Vagina (tissue), 2 donors: ENCODE measurements at regions not wholly inside any gene's neighbourhood (a gene's known extent, or its start where the extent isn't known, plus 50 kb on each side); places are given as distances from the start of the nearest gene placed in this dataset.

Source experiments
- DNase-seq, 2 donors: peaks; one replicate each; pipeline ENCODE4 v3.0.0-alpha.2; 2017; ENCODE audit errors: extremely low spot score in 2 of 2
- H3K27ac ChIP-seq: fragments of 200-600 bp; sonication (generic); one replicate; pipeline ENCODE4 v1.5.1; 2019
- H3K27me3 ChIP-seq: fragments of 200-600 bp; sonication (generic); one replicate; pipeline ENCODE4 v1.5.1; 2019
- H3K36me3 ChIP-seq, 2 donors: fragments of 200-600 bp; sonication (generic); one replicate each; pipeline ENCODE4 v1.5.1; 2017 to 2019
- H3K4me1 ChIP-seq: fragments of 200-600 bp; sonication (generic); one replicate; pipeline ENCODE4 v1.5.1; 2019
- H3K4me3 ChIP-seq, 2 donors: fragments of 200-600 bp; sonication (generic); 1 replicate in 1 of 2; 2 replicates in 1 of 2; pipeline ENCODE4 v1.5.1; 2016 to 2019
- H3K9me3 ChIP-seq: fragments of 200-600 bp; sonication (generic); one replicate; pipeline ENCODE4 v1.5.1; 2019
- CTCF ChIP-seq, 3 experiments: fragments of 450-650 bp in 2 of 3; fragments of 200-600 bp in 1 of 3; sonication (generic) in 1 of 3; IDR thresholded peaks; one replicate each; pipeline ENCODE4 v1.5.1; 2017 to 2019; ENCODE audit warnings: antibody characterized with exemption in 3 of 3, mild to moderate bottlenecking in 2 of 3, moderate library complexity in 2 of 3
- POLR2A ChIP-seq, 2 donors: fragments of 450-650 bp; IDR thresholded peaks; one replicate each; pipeline ENCODE4 v1.6.1; 2017; ENCODE audit warnings: antibody characterized with exemption in 2 of 2, mild to moderate bottlenecking in 2 of 2, moderate library complexity in 2 of 2
- POLR2AphosphoS5 ChIP-seq, 2 donors: sonication (generic); formaldehyde crosslinking; IDR thresholded peaks; one replicate each; pipeline ENCODE4 v1.9.0; 2017; ENCODE audit warnings: antibody characterized with exemption in 2 of 2, mild to moderate bottlenecking in 2 of 2, low read depth in 1 of 2; ENCODE audit not compliant: insufficient read depth in 1 of 2
- intact Hi-C: fragments of 100-400 bp; cut with DNase I; formaldehyde crosslinking; loops from one replicate; pipeline ENCODE4 v1.15.1; 2023

DNA sequence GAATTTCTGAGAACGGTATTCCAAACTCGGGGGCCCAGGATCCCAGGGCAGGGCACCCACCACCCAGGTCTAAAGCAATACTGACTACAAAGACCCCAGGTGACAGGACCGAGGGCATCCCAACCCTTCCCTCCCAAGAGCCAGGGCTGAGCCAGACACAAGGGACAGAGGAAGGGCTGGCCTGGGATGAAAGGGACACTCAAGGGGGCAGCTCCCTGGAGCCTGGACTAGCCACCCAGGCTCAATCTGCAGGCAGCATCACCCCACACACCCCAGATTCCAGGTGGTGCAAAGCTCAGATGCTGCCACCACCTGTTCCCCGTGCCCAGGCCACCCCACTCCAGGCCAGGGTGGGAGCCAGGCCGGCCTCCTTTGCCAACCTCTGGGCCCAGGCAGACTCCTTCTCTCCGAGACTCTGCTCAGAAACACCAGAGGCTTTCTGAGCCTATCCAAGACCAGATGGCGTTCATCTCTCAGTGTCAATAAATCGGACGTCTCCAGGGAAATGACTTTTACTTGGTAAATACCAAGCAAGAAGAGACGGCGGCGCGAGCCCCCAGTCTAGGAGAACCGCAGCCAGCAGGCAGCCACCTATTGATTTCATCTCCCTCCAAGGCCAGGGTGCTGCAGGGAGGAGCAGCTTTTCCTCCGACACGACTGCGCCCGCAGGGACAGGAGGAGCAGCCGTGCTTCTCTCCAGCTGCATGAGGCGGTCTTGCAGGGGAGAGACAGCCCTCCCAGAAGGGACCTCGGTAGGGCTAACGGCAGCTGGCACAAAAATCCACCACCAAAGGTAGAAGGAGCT, 94.1 kb upstream of the ADAMTS2 start:
- TF ChIP-seq CTCF (IDR thresholded peaks at IDR 0.05): no peak
- TF ChIP-seq POLR2AphosphoS5 (IDR thresholded peaks at IDR 0.05; ENCODE audit: insufficient read depth in 1 of 2, low read depth in 1 of 2): no peak
- no peak for TF ChIP-seq POLR2A (IDR thresholded peaks at IDR 0.05)
- Histone ChIP-seq H3K27ac (no peak overlapping the region), H3K9me3 (no peaks in the 10 kb centered on the region), H3K4me3 (no peak overlapping the region), H3K36me3 (no peaks in the 10 kb centered on the region), H3K4me1 (no peaks in the 10 kb centered on the region), H3K27me3 (no peaks in the 10 kb centered on the region)
- peak in 1 of 2 donors; percentile 52 for DNase-seq
- intact Hi-C loops: no loop called here

GRCh38 chr5:179438461-179438860, 93.2 kb upstream of the ADAMTS2 start:
- Histone ChIP-seq H3K36me3 (no peaks in the 10 kb centered on the region), H3K27ac (no peak overlapping the region), H3K4me1 (no peaks in the 10 kb centered on the region), H3K27me3 (no peaks in the 10 kb centered on the region), H3K4me3 (no peak overlapping the region), H3K9me3 (no peaks in the 10 kb centered on the region)
- intact Hi-C loops: no loop called here
- DNase-seq: no peak
- TF ChIP-seq POLR2AphosphoS5 (IDR thresholded peaks at IDR 0.05; ENCODE audit: insufficient read depth in 1 of 2, low read depth in 1 of 2) (no peak), CTCF (IDR thresholded peaks at IDR 0.05) (no peak), POLR2A (IDR thresholded peaks at IDR 0.05) (no peak)

- Histone ChIP-seq H3K4me3 (no peak overlapping the region), H3K36me3 (no peaks in the 10 kb centered on the region), H3K9me3 (no peaks in the 10 kb centered on the region), H3K27ac (no peak overlapping the region), H3K4me1 (no peaks in the 10 kb centered on the region), H3K27me3 (no peaks in the 10 kb centered on the region)
- DNase-seq: no peak
- intact Hi-C loops: no loop called here
- no peak for TF ChIP-seq CTCF (IDR thresholded peaks at IDR 0.05)
- TF ChIP-seq POLR2A (IDR thresholded peaks at IDR 0.05): no peak
- no peak for TF ChIP-seq POLR2AphosphoS5 (IDR thresholded peaks at IDR 0.05; ENCODE audit: insufficient read depth in 1 of 2, low read depth in 1 of 2)
Observed at GRCh38 chr5:179438011-179438441, 92.8 kb upstream of the ADAMTS2 start.

GRCh38 chr5:179437341-179438001, 92.2 kb upstream of the ADAMTS2 start:
- H3K27ac ChIP-seq: no peak overlapping the region
- intact Hi-C loops: no loop called here
- no peaks in the 10 kb centered on the region for H3K27me3 ChIP-seq
- TF ChIP-seq CTCF (IDR thresholded peaks at IDR 0.05) (no peak), POLR2AphosphoS5 (IDR thresholded peaks at IDR 0.05; ENCODE audit: insufficient read depth in 1 of 2, low read depth in 1 of 2) (no peak), POLR2A (IDR thresholded peaks at IDR 0.05) (no peak)
- no peaks in the 10 kb centered on the region for H3K4me1 ChIP-seq
- no peak overlapping the region for H3K4me3 ChIP-seq
- H3K9me3 ChIP-seq: no peaks in the 10 kb centered on the region
- H3K36me3 ChIP-seq: no peaks in the 10 kb centered on the region
- no peak for DNase-seq
